ENCODE measurements at regions not wholly inside any gene's neighbourhood (a gene's known extent, or its start where the extent isn't known, plus 50 kb on each side); places are given as distances from the start of the nearest gene placed in this dataset.

DNA sequence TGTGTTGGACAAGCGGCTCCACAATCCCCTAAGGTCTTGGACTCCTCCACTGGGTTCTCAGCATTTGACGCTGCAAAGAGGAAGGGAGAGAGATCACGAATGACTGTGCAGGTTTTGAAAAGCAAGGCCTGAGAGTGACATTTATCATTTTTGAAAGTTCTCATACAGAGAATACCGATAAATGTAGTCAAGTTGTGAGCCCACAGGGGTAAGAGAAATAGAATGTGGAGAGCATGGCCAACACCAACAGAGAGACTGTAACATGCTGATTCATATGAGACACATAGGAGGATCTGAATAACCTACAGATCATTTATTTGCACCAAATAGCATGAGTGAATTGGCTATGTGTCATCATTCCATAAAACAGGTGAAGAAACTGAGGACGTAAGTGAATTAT, 230.5 kb upstream of the MBL2 start:
- 68 to 84% methylated on average over 5 of the region's 5 CpGs for WGBS, 2 donors (ENCODE audit: low coverage in 1 of 2)
- Histone ChIP-seq H3K27me3 (no peaks in the 10 kb centered on the region), H3K9me3 (no peaks in the 10 kb centered on the region), H3K4me3 (no peak overlapping the region), H3K4me1 (no peaks in the 10 kb centered on the region), H3K27ac (no peak overlapping the region), H3K36me3 (no peaks in the 10 kb centered on the region)
- no peak for ATAC-seq
- TF ChIP-seq CTCF (IDR thresholded peaks at IDR 0.05) (no peak), EP300 (IDR thresholded peaks at IDR 0.05) (no peak), POLR2A (IDR thresholded peaks at IDR 0.05) (no peak), POLR2AphosphoS5 (IDR thresholded peaks at IDR 0.05) (no peak)

DNA sequence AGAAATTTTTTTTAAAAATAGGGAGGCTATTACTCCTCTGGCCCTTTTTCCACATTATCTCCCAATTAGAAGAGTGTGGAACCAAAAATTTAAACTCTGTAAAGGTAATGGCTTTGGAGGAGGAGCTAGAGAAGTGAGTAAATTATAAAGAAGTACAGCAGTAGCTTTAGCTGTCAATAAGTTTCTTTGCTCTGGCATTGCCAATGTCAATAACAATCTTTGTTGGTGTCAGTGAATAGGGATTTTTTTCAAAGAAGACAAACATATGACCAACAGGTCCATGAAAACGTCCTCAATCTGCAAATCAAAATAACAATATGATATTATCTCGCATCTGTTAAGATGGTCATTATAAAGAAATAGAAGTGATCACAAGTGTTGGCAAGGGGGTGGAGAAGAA, 227.1 kb upstream of the MBL2 start:
- Histone ChIP-seq H3K27ac (no peak overlapping the region), H3K9me3 (no peaks in the 10 kb centered on the region), H3K36me3 (no peaks in the 10 kb centered on the region), H3K4me1 (no peaks in the 10 kb centered on the region), H3K4me3 (no peak overlapping the region), H3K27me3 (no peaks in the 10 kb centered on the region)
- 63 to 75% methylated on average over 2 of the region's 2 CpGs for WGBS, 2 donors (ENCODE audit: low coverage in 1 of 2)
- no peak for ATAC-seq
- TF ChIP-seq EP300 (IDR thresholded peaks at IDR 0.05) (no peak), CTCF (IDR thresholded peaks at IDR 0.05) (no peak), POLR2AphosphoS5 (IDR thresholded peaks at IDR 0.05) (no peak), POLR2A (IDR thresholded peaks at IDR 0.05) (no peak)

GRCh38 chr10:52999258-52999657, 226.7 kb upstream of the MBL2 start:
- H3K4me3 ChIP-seq: no peak overlapping the region
- WGBS, 2 donors (ENCODE audit: low coverage in 1 of 2): 70 to 75% methylated on average over 2 of the region's 2 CpGs
- H3K4me1 ChIP-seq: no peaks in the 10 kb centered on the region
- no peaks in the 10 kb centered on the region for H3K9me3 ChIP-seq
- H3K27ac ChIP-seq: no peak overlapping the region
- TF ChIP-seq POLR2AphosphoS5 (IDR thresholded peaks at IDR 0.05): no peak
- TF ChIP-seq EP300 (IDR thresholded peaks at IDR 0.05): no peak
- no peak for TF ChIP-seq CTCF (IDR thresholded peaks at IDR 0.05)
- no peak for TF ChIP-seq POLR2A (IDR thresholded peaks at IDR 0.05)
- ATAC-seq: no peak
- H3K36me3 ChIP-seq: no peaks in the 10 kb centered on the region
- H3K27me3 ChIP-seq: no peaks in the 10 kb centered on the region

DNA sequence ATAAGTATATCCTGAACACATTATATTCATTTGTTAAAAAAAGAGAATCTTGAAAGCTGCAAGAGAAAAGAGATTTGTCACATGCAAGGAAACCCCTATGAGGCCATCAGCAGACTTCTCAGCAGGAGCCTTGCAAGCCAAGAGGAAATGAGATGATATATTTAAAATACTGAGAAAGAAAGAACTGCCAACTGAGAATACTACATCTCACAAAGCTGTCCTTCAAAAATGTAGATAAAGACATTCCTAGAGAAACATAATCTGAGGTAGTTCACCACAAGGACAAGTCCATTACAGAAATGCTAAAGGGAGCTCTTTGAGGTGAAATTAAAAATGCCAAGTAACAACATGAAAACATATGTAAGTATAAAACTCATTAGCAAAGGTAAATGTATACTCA, 224.4 kb upstream of the MBL2 start:
- Histone ChIP-seq H3K9me3 (no peaks in the 10 kb centered on the region), H3K36me3 (no peaks in the 10 kb centered on the region), H3K27ac (no peak overlapping the region), H3K27me3 (no peaks in the 10 kb centered on the region), H3K4me3 (no peak overlapping the region), H3K4me1 (no peaks in the 10 kb centered on the region)
- no peak for TF ChIP-seq POLR2AphosphoS5 (IDR thresholded peaks at IDR 0.05)
- TF ChIP-seq EP300 (IDR thresholded peaks at IDR 0.05): no peak
- no peak for TF ChIP-seq CTCF (IDR thresholded peaks at IDR 0.05)
- TF ChIP-seq POLR2A (IDR thresholded peaks at IDR 0.05): no peak
- ATAC-seq: no peak

- H3K4me3 ChIP-seq: no peak overlapping the region
- no peak for TF ChIP-seq POLR2AphosphoS5 (IDR thresholded peaks at IDR 0.05)
- no peak for TF ChIP-seq CTCF (IDR thresholded peaks at IDR 0.05)
- TF ChIP-seq EP300 (IDR thresholded peaks at IDR 0.05): no peak
- no peak for TF ChIP-seq POLR2A (IDR thresholded peaks at IDR 0.05)
- no peaks in the 10 kb centered on the region for H3K4me1 ChIP-seq
- no peak for ATAC-seq
- no peaks in the 10 kb centered on the region for H3K36me3 ChIP-seq
- H3K9me3 ChIP-seq: no peaks in the 10 kb centered on the region
- no peaks in the 10 kb centered on the region for H3K27me3 ChIP-seq
- no peak overlapping the region for H3K27ac ChIP-seq
These were observed 221.8 kb upstream of the MBL2 start for GRCh38 chr10:52994370-52994769.

All from gastroesophageal sphincter (tissue), 4 donors.